Neural cell (in vitro differentiated cells): ENCODE measurements at regions not wholly inside any gene's neighbourhood (a gene's known extent, or its start where the extent isn't known, plus 50 kb on each side); places are given as distances from the start of the nearest gene placed in this dataset.

Experiments used
- H2AFZ ChIP-seq: fragments of 200-600, 300-800 bp; sonication (generic), shearing (Covaris generic); 2 replicates; pipeline ENCODE4 v1.6.0; 2014; ENCODE audit warnings: low read depth, mild to moderate bottlenecking, antibody characterized with exemption, low read length, moderate library complexity
- H3F3A ChIP-seq: fragments of 200-600 bp; shearing (Covaris generic); 2 replicates; pipeline ENCODE4 v1.6.1; 2016; ENCODE audit warnings: mild to moderate bottlenecking, moderate library complexity, mixed read lengths, antibody characterized with exemption, low read length; ENCODE audit not compliant: insufficient read depth, poor library complexity, severe bottlenecking
- H3K27ac ChIP-seq: fragments of 200-600, 300-800 bp; sonication (generic), shearing (Covaris generic); 2 replicates; pipeline ENCODE4 v1.5.1; 2014; ENCODE audit warnings: mild to moderate bottlenecking, low read length, moderate library complexity
- H3K27me3 ChIP-seq: fragments of 300-800, 200-600 bp; sonication (generic), shearing (Covaris generic); 2 replicates; pipeline ENCODE4 v1.6.0; 2014; ENCODE audit warnings: mild to moderate bottlenecking, low read depth, low read length, moderate library complexity; ENCODE audit not compliant: insufficient read depth
- H3K36me3 ChIP-seq: fragments of 300-800, 200-600 bp; sonication (generic), shearing (Covaris generic); 2 replicates; pipeline ENCODE4 v1.5.1; 2014; ENCODE audit warnings: mild to moderate bottlenecking, antibody characterized with exemption, low read length, moderate library complexity; ENCODE audit not compliant: insufficient read depth
- H3K4me2 ChIP-seq: fragments of 300-800, 200-600 bp; sonication (generic), shearing (Covaris generic); 2 replicates; pipeline ENCODE4 v1.6.0; 2014; ENCODE audit warnings: mild to moderate bottlenecking, low read length
- H3K4me3 ChIP-seq: fragments of 300-800, 200-600 bp; sonication (generic), shearing (Covaris generic); 2 replicates; pipeline ENCODE4 v1.5.1; 2014; ENCODE audit warnings: mild to moderate bottlenecking, low read length, moderate library complexity
- H3K79me2 ChIP-seq: fragments of 200-600 bp; shearing (Covaris generic); replicated peaks from 2 replicates; pipeline ENCODE4 v1.6.0; 2014; ENCODE audit warnings: mild to moderate bottlenecking, low read length, moderate library complexity; ENCODE audit not compliant: insufficient read depth
- H3K9ac ChIP-seq: fragments of 300-800, 200-600 bp; sonication (generic), shearing (Covaris generic); 2 replicates; pipeline ENCODE4 v1.6.1; 2016; ENCODE audit warnings: mild to moderate bottlenecking, low read length, mixed read lengths
- H3K9me2 ChIP-seq: fragments of 200-600 bp; shearing (Covaris generic); 2 replicates; pipeline ENCODE4 v1.6.1; 2016; ENCODE audit warnings: mild to moderate bottlenecking, low read length, mixed read lengths; ENCODE audit not compliant: insufficient read depth
- H3K9me3 ChIP-seq: fragments of 200-600, 300-800 bp; sonication (generic), shearing (Covaris generic); 2 replicates; pipeline ENCODE4 v1.6.1; 2016; ENCODE audit warnings: mild to moderate bottlenecking, mixed run types, low read length, moderate library complexity, mixed read lengths
- H4K20me1 ChIP-seq: fragments of 200-600 bp; shearing (Covaris generic); 2 replicates; pipeline ENCODE4 v1.6.1; 2016; ENCODE audit warnings: mild to moderate bottlenecking, mixed run types; ENCODE audit not compliant: insufficient read depth
- EP300 ChIP-seq: fragments of 450-650 bp; conservative IDR thresholded peaks from 2 replicates; pipeline ENCODE4 v1.6.1; 2014; ENCODE audit warnings: antibody characterized with exemption, mild to moderate bottlenecking, moderate library complexity; ENCODE audit not compliant: poor library complexity, severe bottlenecking
- EZH2 ChIP-seq: fragments of 200-600, 300-800 bp; shearing (Covaris generic), sonication (generic); IDR thresholded peaks from 2 replicates; pipeline ENCODE4 v1.6.1; 2014; ENCODE audit warnings: antibody characterized with exemption, low read length, borderline replicate concordance, mild to moderate bottlenecking; ENCODE audit not compliant: insufficient read depth, poor library complexity, severe bottlenecking
- MXI1 ChIP-seq: fragments of 450-650 bp; conservative IDR thresholded peaks from 2 replicates; pipeline ENCODE4 v1.6.1; 2014; ENCODE audit warnings: antibody characterized with exemption, mild to moderate bottlenecking; ENCODE audit not compliant: poor library complexity, severe bottlenecking
- POLR2AphosphoS5 ChIP-seq: IDR thresholded peaks from 2 replicates; pipeline ENCODE4 v1.6.1; 2012
- RAD21 ChIP-seq: fragments of 450-650 bp; conservative IDR thresholded peaks from 2 replicates; pipeline ENCODE4 v1.6.1; 2014; ENCODE audit warnings: antibody characterized with exemption, mild to moderate bottlenecking, moderate library complexity
- SMC3 ChIP-seq: fragments of 450-650 bp; conservative IDR thresholded peaks from 2 replicates; pipeline ENCODE4 v1.6.1; 2014; ENCODE audit warnings: antibody characterized with exemption, mild to moderate bottlenecking, moderate library complexity; ENCODE audit not compliant: poor library complexity
- TAF1 ChIP-seq: IDR thresholded peaks from 2 replicates; pipeline ENCODE4 v1.6.1; 2012; ENCODE audit warnings: low read depth
- TF ChIP-seq, protein P1 (sequence below): fragments of 450-650 bp; IDR thresholded peaks from 2 replicates; pipeline ENCODE4 v1.5.1; 2014; ENCODE audit warnings: antibody characterized with exemption, mild to moderate bottlenecking, moderate library complexity; ENCODE audit not compliant: poor library complexity, severe bottlenecking
- TF ChIP-seq, protein P2 (sequence below): IDR thresholded peaks from 2 replicates; pipeline ENCODE4 v1.6.1; 2012; ENCODE audit warnings: borderline replicate concordance

DNA sequence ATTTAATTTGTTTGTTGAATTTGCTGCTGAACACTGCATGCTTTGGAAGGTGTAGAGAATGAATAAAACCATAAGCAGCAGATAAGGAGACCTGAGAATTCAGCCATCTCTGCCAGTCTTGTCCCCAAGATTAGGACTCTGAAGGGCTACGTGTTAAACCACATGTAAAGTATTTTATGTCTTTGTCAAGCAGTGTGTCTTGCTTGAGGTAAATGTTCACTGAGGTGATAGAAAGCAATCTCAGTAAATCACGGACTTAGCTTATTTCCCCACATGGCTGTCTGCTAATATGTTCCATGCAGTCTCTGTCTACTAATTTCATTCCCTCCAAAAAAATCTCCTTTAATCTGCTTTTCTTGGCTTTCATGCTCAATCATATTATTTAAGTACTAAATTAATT lies 467.1 kb downstream of the RAP2B start:
- H3K9me3 ChIP-seq: no peaks in the 10 kb centered on the region
- H4K20me1 ChIP-seq: no peaks in the 10 kb centered on the region
- no peaks in the 10 kb centered on the region for H3K79me2 ChIP-seq
- no peaks in the 10 kb centered on the region for H3K27me3 ChIP-seq
- no peak overlapping the region for H3K9ac ChIP-seq
- no peak overlapping the region for H2AFZ ChIP-seq
- no peaks in the 10 kb centered on the region for H3K36me3 ChIP-seq
- no peak overlapping the region for H3K4me2 ChIP-seq
- no peak overlapping the region for H3K4me3 ChIP-seq
- no peaks in the 10 kb centered on the region for H3F3A ChIP-seq
- H3K9me2 ChIP-seq: no peaks in the 10 kb centered on the region
- H3K27ac ChIP-seq: no peak overlapping the region
- TF ChIP-seq MXI1: no peak
- no peak for TF ChIP-seq SMC3
- no peak for TF ChIP-seq EP300
- no peak for TF ChIP-seq POLR2AphosphoS5
- no peak for TF ChIP-seq EZH2
- TF ChIP-seq RAD21: no peak

DNA sequence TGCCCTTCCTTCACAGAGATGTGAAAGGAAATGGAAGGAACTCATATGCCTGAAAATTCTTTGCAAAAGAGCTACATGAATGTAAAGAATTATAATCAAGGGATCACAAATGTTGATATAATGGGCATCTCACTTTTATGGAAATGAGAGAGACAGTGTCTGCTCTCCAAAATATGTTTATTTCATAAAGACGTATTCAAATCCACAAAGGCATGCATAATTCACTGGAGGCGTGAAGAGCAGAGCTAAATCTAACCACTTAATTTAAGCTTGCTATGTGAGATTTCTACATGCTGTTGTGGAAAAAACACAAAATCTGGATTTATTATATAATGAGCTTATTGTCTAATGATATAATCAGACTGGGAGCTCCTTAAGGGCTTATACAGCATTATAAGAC lies 469.1 kb downstream of the RAP2B start:
- Histone ChIP-seq H4K20me1 (no peaks in the 10 kb centered on the region), H3K9ac (no peak overlapping the region), H3K9me3 (no peaks in the 10 kb centered on the region), H3K79me2 (no peaks in the 10 kb centered on the region), H3F3A (no peaks in the 10 kb centered on the region), H3K4me3 (no peak overlapping the region), H3K9me2 (no peaks in the 10 kb centered on the region), H3K27ac (no peak overlapping the region), H3K4me2 (no peak overlapping the region), H3K27me3 (no peaks in the 10 kb centered on the region), H2AFZ (no peak overlapping the region), H3K36me3 (no peaks in the 10 kb centered on the region)
- no peak for TF ChIP-seq RAD21
- TF ChIP-seq, protein P1, sequence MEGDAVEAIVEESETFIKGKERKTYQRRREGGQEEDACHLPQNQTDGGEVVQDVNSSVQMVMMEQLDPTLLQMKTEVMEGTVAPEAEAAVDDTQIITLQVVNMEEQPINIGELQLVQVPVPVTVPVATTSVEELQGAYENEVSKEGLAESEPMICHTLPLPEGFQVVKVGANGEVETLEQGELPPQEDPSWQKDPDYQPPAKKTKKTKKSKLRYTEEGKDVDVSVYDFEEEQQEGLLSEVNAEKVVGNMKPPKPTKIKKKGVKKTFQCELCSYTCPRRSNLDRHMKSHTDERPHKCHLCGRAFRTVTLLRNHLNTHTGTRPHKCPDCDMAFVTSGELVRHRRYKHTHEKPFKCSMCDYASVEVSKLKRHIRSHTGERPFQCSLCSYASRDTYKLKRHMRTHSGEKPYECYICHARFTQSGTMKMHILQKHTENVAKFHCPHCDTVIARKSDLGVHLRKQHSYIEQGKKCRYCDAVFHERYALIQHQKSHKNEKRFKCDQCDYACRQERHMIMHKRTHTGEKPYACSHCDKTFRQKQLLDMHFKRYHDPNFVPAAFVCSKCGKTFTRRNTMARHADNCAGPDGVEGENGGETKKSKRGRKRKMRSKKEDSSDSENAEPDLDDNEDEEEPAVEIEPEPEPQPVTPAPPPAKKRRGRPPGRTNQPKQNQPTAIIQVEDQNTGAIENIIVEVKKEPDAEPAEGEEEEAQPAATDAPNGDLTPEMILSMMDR: no peak
- no peak for TF ChIP-seq SMC3
- TF ChIP-seq MXI1: no peak
- no peak for TF ChIP-seq EZH2
- no peak for TF ChIP-seq TAF1
- TF ChIP-seq, protein P2, sequence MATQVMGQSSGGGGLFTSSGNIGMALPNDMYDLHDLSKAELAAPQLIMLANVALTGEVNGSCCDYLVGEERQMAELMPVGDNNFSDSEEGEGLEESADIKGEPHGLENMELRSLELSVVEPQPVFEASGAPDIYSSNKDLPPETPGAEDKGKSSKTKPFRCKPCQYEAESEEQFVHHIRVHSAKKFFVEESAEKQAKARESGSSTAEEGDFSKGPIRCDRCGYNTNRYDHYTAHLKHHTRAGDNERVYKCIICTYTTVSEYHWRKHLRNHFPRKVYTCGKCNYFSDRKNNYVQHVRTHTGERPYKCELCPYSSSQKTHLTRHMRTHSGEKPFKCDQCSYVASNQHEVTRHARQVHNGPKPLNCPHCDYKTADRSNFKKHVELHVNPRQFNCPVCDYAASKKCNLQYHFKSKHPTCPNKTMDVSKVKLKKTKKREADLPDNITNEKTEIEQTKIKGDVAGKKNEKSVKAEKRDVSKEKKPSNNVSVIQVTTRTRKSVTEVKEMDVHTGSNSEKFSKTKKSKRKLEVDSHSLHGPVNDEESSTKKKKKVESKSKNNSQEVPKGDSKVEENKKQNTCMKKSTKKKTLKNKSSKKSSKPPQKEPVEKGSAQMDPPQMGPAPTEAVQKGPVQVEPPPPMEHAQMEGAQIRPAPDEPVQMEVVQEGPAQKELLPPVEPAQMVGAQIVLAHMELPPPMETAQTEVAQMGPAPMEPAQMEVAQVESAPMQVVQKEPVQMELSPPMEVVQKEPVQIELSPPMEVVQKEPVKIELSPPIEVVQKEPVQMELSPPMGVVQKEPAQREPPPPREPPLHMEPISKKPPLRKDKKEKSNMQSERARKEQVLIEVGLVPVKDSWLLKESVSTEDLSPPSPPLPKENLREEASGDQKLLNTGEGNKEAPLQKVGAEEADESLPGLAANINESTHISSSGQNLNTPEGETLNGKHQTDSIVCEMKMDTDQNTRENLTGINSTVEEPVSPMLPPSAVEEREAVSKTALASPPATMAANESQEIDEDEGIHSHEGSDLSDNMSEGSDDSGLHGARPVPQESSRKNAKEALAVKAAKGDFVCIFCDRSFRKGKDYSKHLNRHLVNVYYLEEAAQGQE: no peak
- no peak for TF ChIP-seq EP300
- TF ChIP-seq POLR2AphosphoS5: no peak
